Colonic mucosa (tissue), 4 donors: ENCODE measurements at regions not wholly inside any gene's neighbourhood (a gene's known extent, or its start where the extent isn't known, plus 50 kb on each side); places are given as distances from the start of the nearest gene placed in this dataset.

Experiments
- DNase-seq: peaks from one replicate; pipeline ENCODE4 v3.0.0-alpha.2; 2020
- H3K27ac ChIP-seq: fragments of 200-600 bp; one replicate; pipeline ENCODE4 v1.8.0; 2021
- H3K27me3 ChIP-seq: fragments of 200-600 bp; one replicate; pipeline ENCODE4 v1.8.0; 2021
- H3K36me3 ChIP-seq: fragments of 200-600 bp; one replicate; pipeline ENCODE4 v1.8.0; 2021
- H3K4me1 ChIP-seq: fragments of 200-600 bp; one replicate; pipeline ENCODE4 v1.8.0; 2021; ENCODE audit warnings: mild to moderate bottlenecking
- H3K4me3 ChIP-seq: fragments of 200-600 bp; one replicate; pipeline ENCODE4 v1.8.0; 2021
- H3K9ac ChIP-seq, 2 donors: one replicate each; pipeline ENCODE4 v1.7.0; 2013; ENCODE audit warnings: control low read depth in 2 of 2, low read depth in 2 of 2, low read length in 2 of 2
- H3K9me3 ChIP-seq: fragments of 200-600 bp; one replicate; pipeline ENCODE4 v1.8.0; 2021
- intact Hi-C: fragments of 100-400 bp; cut with DNase I; formaldehyde crosslinking; loops from one replicate; pipeline ENCODE4 v1.14.1; 2022
- TF ChIP-seq, protein P1 (sequence below): fragments of 200-600 bp; IDR thresholded peaks from one replicate; pipeline ENCODE4 v1.8.0; 2022; ENCODE audit warnings: antibody characterized with exemption, mild to moderate bottlenecking
- donor health status: healthy.
- donor health status: DM: no; HTN: no; CAD: no.
- donor health status: DM: no; HTN: no; CAD: no.

DNA sequence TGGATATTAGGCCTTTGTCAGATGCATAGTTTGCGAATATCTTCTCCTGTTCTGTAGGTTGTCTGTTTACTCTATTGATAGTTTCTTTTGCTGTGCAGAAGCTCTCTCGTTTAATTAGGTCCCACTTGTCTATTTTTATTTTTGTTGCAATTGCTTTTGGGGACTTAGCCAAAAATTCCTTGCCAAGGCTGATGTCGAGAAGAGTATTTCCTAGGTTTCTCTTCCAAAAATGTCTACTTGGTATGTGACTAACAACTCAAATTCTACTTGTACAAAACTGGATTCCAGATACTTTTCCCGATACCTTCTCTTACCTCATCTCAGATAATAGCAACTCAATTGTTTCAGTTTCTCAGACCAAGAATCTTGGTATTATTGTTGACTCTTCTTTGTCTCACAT is 142.4 kb upstream of the GLRA2 start:
- no peaks in the 10 kb centered on the region for H3K36me3 ChIP-seq
- H3K9me3 ChIP-seq: no peaks in the 10 kb centered on the region
- intact Hi-C loops: no loop called here
- no peak overlapping the region for H3K4me3 ChIP-seq
- no peaks in the 10 kb centered on the region for H3K27me3 ChIP-seq
- no peak overlapping the region for H3K9ac ChIP-seq
- no peaks in the 10 kb centered on the region for H3K4me1 ChIP-seq
- no peak overlapping the region for H3K27ac ChIP-seq
- no peak for DNase-seq
- TF ChIP-seq, protein P1, sequence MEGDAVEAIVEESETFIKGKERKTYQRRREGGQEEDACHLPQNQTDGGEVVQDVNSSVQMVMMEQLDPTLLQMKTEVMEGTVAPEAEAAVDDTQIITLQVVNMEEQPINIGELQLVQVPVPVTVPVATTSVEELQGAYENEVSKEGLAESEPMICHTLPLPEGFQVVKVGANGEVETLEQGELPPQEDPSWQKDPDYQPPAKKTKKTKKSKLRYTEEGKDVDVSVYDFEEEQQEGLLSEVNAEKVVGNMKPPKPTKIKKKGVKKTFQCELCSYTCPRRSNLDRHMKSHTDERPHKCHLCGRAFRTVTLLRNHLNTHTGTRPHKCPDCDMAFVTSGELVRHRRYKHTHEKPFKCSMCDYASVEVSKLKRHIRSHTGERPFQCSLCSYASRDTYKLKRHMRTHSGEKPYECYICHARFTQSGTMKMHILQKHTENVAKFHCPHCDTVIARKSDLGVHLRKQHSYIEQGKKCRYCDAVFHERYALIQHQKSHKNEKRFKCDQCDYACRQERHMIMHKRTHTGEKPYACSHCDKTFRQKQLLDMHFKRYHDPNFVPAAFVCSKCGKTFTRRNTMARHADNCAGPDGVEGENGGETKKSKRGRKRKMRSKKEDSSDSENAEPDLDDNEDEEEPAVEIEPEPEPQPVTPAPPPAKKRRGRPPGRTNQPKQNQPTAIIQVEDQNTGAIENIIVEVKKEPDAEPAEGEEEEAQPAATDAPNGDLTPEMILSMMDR: no peak

DNA sequence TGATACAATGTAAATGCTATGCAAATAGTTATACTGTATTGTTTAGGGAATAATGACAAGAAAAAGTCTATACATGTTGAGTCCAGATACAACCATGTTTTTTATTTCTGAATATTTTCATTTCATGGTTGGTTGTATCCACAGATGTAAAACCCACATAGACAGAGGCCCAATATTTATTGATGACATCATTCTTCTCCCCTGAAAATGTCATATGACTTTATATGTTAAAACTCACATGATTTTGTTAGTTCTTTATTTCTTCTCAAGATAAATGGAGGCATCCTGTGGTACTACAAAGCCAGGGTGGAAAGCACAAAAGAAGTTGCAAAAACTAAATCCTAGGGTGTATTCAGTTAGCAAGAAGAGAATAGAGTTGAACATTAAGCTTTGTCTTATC is 149.3 kb upstream of the GLRA2 start:
- intact Hi-C loops: no loop called here
- Histone ChIP-seq H3K9me3 (no peaks in the 10 kb centered on the region), H3K9ac (no peak overlapping the region), H3K27ac (no peak overlapping the region), H3K4me3 (no peak overlapping the region), H3K27me3 (no peaks in the 10 kb centered on the region), H3K36me3 (no peaks in the 10 kb centered on the region), H3K4me1 (no peaks in the 10 kb centered on the region)
- TF ChIP-seq, protein P1: no peak
- DNase-seq: no peak

DNA sequence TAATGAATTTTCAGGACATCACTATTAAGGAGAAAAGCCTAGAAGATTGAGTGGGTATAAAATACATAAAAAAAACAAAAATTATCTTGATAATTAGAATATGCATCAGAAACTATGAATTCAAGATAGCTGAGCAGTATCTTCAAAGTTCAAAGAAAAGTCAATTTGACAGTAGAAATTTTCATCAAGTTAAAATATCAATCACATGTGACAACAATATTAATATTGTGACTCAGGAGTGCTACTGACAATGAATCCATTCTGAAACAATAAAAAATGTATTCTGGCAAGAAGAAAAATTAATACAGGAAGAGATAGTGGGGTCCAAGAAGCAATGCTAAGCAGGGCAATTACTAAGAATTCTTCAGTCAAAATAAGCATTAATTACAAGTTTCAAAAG is 151.9 kb upstream of the GLRA2 start:
- no peak overlapping the region for H3K9ac ChIP-seq
- TF ChIP-seq, protein P1: no peak
- no peak for DNase-seq
- H3K9me3 ChIP-seq: no peaks in the 10 kb centered on the region
- no peaks in the 10 kb centered on the region for H3K27me3 ChIP-seq
- intact Hi-C loops: no loop called here
- no peak overlapping the region for H3K4me3 ChIP-seq
- H3K36me3 ChIP-seq: no peaks in the 10 kb centered on the region
- no peaks in the 10 kb centered on the region for H3K4me1 ChIP-seq
- no peak overlapping the region for H3K27ac ChIP-seq

DNA sequence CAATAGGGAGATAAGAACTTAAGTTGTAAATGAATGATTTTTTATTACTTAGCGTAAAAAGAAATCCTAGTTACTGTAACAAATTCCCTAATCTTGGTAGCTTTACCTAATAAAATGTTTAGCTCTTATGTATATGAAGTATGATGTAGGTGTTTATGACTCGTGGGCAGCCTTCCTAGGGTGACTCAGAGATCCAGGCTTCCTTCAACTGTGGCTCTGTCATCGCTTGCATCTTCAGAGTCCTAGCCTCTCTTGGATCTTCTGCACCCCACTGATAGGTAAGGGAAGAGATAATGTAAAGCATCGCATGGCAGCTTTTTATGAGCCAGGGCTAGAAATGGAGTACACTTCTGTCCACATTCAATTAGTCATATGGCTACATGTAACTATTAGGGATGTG is 165.6 kb upstream of the GLRA2 start:
- Histone ChIP-seq H3K4me1 (no peaks in the 10 kb centered on the region), H3K9me3 (no peaks in the 10 kb centered on the region), H3K36me3 (no peaks in the 10 kb centered on the region), H3K27ac (no peak overlapping the region), H3K9ac (no peak overlapping the region), H3K27me3 (no peaks in the 10 kb centered on the region), H3K4me3 (no peak overlapping the region)
- intact Hi-C loops: no loop called here
- TF ChIP-seq, protein P1: no peak
- no peak for DNase-seq

DNA sequence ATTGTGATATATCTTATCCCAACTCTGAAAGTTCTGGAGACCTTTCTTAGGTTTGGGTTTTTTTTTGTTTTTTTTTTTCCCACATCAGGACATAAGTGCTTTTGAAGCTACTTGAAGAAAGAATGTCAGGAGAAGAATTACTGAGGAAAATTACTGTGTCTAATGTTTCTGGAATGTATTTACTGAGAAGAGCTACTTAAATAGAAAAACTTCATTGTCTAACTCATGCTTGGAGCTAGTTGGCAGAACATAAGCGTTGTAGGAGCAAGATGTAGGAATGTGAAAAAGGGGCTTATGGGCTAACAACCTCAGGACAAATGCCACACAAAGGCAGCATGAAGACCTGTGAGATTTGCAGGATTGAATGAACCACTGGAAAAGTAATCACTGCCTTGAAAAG is 166.6 kb upstream of the GLRA2 start:
- Histone ChIP-seq H3K9me3 (no peaks in the 10 kb centered on the region), H3K4me1 (no peaks in the 10 kb centered on the region), H3K9ac (no peak overlapping the region), H3K27ac (no peak overlapping the region), H3K27me3 (no peaks in the 10 kb centered on the region), H3K36me3 (no peaks in the 10 kb centered on the region), H3K4me3 (no peak overlapping the region)
- TF ChIP-seq, protein P1: no peak
- intact Hi-C loops: no loop called here
- no peak for DNase-seq

DNA sequence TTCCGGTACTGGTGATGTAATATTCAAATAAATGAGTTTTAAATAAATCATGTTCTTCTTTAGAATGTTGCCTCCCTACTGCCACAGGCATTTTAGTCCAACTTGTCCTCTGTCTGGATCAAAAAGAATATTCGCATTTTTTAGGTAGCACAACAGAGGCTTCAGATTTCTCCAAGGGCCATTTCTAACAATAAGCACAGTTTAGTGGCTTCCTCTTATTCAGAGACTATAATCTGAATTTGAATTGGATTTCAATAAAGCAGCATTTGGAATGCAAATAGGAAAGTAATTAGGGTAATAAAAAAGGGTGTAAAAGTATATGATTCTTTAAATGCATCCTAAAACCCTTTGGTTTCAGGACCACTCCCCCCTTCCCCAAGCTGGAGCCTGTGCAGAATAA is 167.9 kb upstream of the GLRA2 start:
- Histone ChIP-seq H3K4me3 (no peak overlapping the region), H3K9ac (no peak overlapping the region), H3K4me1 (no peaks in the 10 kb centered on the region), H3K9me3 (no peaks in the 10 kb centered on the region), H3K36me3 (no peaks in the 10 kb centered on the region), H3K27me3 (no peaks in the 10 kb centered on the region), H3K27ac (no peak overlapping the region)
- intact Hi-C loops: no loop called here
- TF ChIP-seq, protein P1: no peak
- no peak for DNase-seq
